ENCODE measurements at regions not wholly inside any gene's neighbourhood (a gene's known extent, or its start where the extent isn't known, plus 50 kb on each side); places are given as distances from the start of the nearest gene placed in this dataset.

GRCh38 chr13:73681015-73681414, 453.2 kb downstream of the KLF12 start:
- H3K9me3 Mint-ChIP-seq, result no peaks in the 10 kb centered on the region

GRCh38 chr13:73677048-73677601, 457.1 kb downstream of the KLF12 start:
- H3K27ac Mint-ChIP-seq, result no peak overlapping the region
- DNase-seq (ENCODE audit: low spot score in 2 of 2) (no peak), ATAC-seq (no peak)
- H3K36me3 Mint-ChIP-seq, result peaks cover 0 to 2% of the 10 kb centered on the region in 2 donors
- no peaks in the 10 kb centered on the region for H3K9me3 Mint-ChIP-seq

More at GRCh38 chr13:73681015-73681414, 453.2 kb downstream of the KLF12 start:
- ATAC-seq (no peak), DNase-seq (ENCODE audit: low spot score in 2 of 2) (no peak)
- H3K36me3 Mint-ChIP-seq, result peaks cover 0 to 6% of the 10 kb centered on the region in 2 donors
- H3K27ac Mint-ChIP-seq, result no peak overlapping the region

GRCh38 chr13:73676550-73677047, 457.6 kb downstream of the KLF12 start:
- no peaks in the 10 kb centered on the region for H3K9me3 Mint-ChIP-seq
- no peaks in the 10 kb centered on the region for H3K36me3 Mint-ChIP-seq
- H3K27ac Mint-ChIP-seq, result peak overlapping the region in 1 of 2 donors; percentile 78
- ATAC-seq, result no peak
- no peak for DNase-seq (ENCODE audit: low spot score in 2 of 2)

- no peak for DNase-seq (ENCODE audit: low spot score in 2 of 2)
- H3K9me3 Mint-ChIP-seq, result peaks cover 3 to 4% of the 10 kb centered on the region in 2 donors
- no peak overlapping the region for H3K27ac Mint-ChIP-seq
- ATAC-seq, result no peak
- no peaks in the 10 kb centered on the region for H3K36me3 Mint-ChIP-seq
These were observed 458.4 kb downstream of the KLF12 start for GRCh38 chr13:73675821-73676220.

GRCh38 chr13:73674570-73674969, 459.6 kb downstream of the KLF12 start:
- H3K9me3 Mint-ChIP-seq, result peaks cover 3 to 4% of the 10 kb centered on the region in 2 donors
- DNase-seq (ENCODE audit: low spot score in 2 of 2) (no peak), ATAC-seq (no peak)
- H3K27ac Mint-ChIP-seq, result no peak overlapping the region
- H3K36me3 Mint-ChIP-seq, result no peaks in the 10 kb centered on the region

GRCh38 chr13:73673931-73674330, 460.3 kb downstream of the KLF12 start:
- peaks cover 3 to 8% of the 10 kb centered on the region in 2 donors for H3K9me3 Mint-ChIP-seq
- DNase-seq (ENCODE audit: low spot score in 2 of 2) (no peak), ATAC-seq (no peak)
- no peaks in the 10 kb centered on the region for H3K36me3 Mint-ChIP-seq
- H3K27ac Mint-ChIP-seq, result no peak overlapping the region

GRCh38 chr13:73672492-73672891, 461.7 kb downstream of the KLF12 start:
- Mint-ChIP-seq H3K27ac (no peak overlapping the region), H3K9me3 (peaks cover 3 to 9% of the 10 kb centered on the region in 2 donors), H3K36me3 (no peaks in the 10 kb centered on the region)
- no peak for DNase-seq (ENCODE audit: low spot score in 2 of 2)
- no peak for ATAC-seq

GRCh38 chr13:73671732-73672131, 462.5 kb downstream of the KLF12 start:
- no peak for ATAC-seq
- no peak overlapping the region for H3K27ac Mint-ChIP-seq
- no peaks in the 10 kb centered on the region for H3K36me3 Mint-ChIP-seq
- H3K9me3 Mint-ChIP-seq, result peaks cover 3 to 9% of the 10 kb centered on the region in 2 donors
- no peak for DNase-seq (ENCODE audit: low spot score in 2 of 2)

GRCh38 chr13:73671011-73671410, 463.2 kb downstream of the KLF12 start:
- H3K27ac Mint-ChIP-seq, result no peak overlapping the region
- peaks cover 3 to 9% of the 10 kb centered on the region in 2 donors for H3K9me3 Mint-ChIP-seq
- H3K36me3 Mint-ChIP-seq, result no peaks in the 10 kb centered on the region
- DNase-seq (ENCODE audit: low spot score in 2 of 2) (no peak), ATAC-seq (no peak)

- no peak for DNase-seq (ENCODE audit: low spot score in 2 of 2)
- no peak overlapping the region for H3K27ac Mint-ChIP-seq
- no peaks in the 10 kb centered on the region for H3K36me3 Mint-ChIP-seq
- peaks cover 3 to 9% of the 10 kb centered on the region in 2 donors for H3K9me3 Mint-ChIP-seq
- no peak for ATAC-seq
These were observed 466.4 kb downstream of the KLF12 start for GRCh38 chr13:73667756-73668155.

- Mint-ChIP-seq H3K9me3 (peaks cover 4 to 12% of the 10 kb centered on the region in 2 donors), H3K36me3 (no peaks in the 10 kb centered on the region), H3K27ac (no peak overlapping the region)
- no peak for ATAC-seq
- no peak for DNase-seq (ENCODE audit: low spot score in 2 of 2)
These were observed 468.9 kb downstream of the KLF12 start for GRCh38 chr13:73665261-73665660.

GRCh38 chr13:73664851-73665250, 469.4 kb downstream of the KLF12 start:
- no peaks in the 10 kb centered on the region for H3K36me3 Mint-ChIP-seq
- ATAC-seq, result no peak
- no peak for DNase-seq (ENCODE audit: low spot score in 2 of 2)

GRCh38 chr13:73662833-73663232, 471.4 kb downstream of the KLF12 start:
- Mint-ChIP-seq H3K36me3 (no peaks in the 10 kb centered on the region), H3K9me3 (peaks cover 4 to 7% of the 10 kb centered on the region in 2 donors), H3K27ac (peak overlapping the region in 1 of 2 donors; percentile 56)
- no peak for ATAC-seq
- no peak for DNase-seq (ENCODE audit: low spot score in 2 of 2)

More at GRCh38 chr13:73664851-73665250, 469.4 kb downstream of the KLF12 start:
- H3K27ac Mint-ChIP-seq, result no peak overlapping the region
- H3K9me3 Mint-ChIP-seq, result peaks cover 4 to 12% of the 10 kb centered on the region in 2 donors

GRCh38 chr13:73661687-73662425, 472.3 kb downstream of the KLF12 start:
- DNase-seq (ENCODE audit: low spot score in 2 of 2), result no peak
- Mint-ChIP-seq H3K27ac (peak overlapping the region in 1 of 2 donors; percentile 80), H3K36me3 (no peaks in the 10 kb centered on the region), H3K9me3 (peaks cover 4 to 7% of the 10 kb centered on the region in 2 donors)
- no peak for ATAC-seq

GRCh38 chr13:73661066-73661465, 473.1 kb downstream of the KLF12 start:
- H3K27ac Mint-ChIP-seq, result no peak overlapping the region
- no peaks in the 10 kb centered on the region for H3K36me3 Mint-ChIP-seq
- peaks cover 4 to 7% of the 10 kb centered on the region in 2 donors for H3K9me3 Mint-ChIP-seq
- ATAC-seq (no peak), DNase-seq (ENCODE audit: low spot score in 2 of 2) (no peak)

- peaks cover 4 to 7% of the 10 kb centered on the region in 2 donors for H3K9me3 Mint-ChIP-seq
- H3K36me3 Mint-ChIP-seq, result no peaks in the 10 kb centered on the region
- ATAC-seq, result no peak
- DNase-seq (ENCODE audit: low spot score in 2 of 2), result no peak
- no peak overlapping the region for H3K27ac Mint-ChIP-seq
These were observed 475.6 kb downstream of the KLF12 start for GRCh38 chr13:73658639-73659038.

- no peak for ATAC-seq
- H3K9me3 Mint-ChIP-seq, result peaks cover 4 to 7% of the 10 kb centered on the region in 2 donors
- H3K27ac Mint-ChIP-seq, result no peak overlapping the region
- no peaks in the 10 kb centered on the region for H3K36me3 Mint-ChIP-seq
- no peak for DNase-seq (ENCODE audit: low spot score in 2 of 2)
These were observed 476.2 kb downstream of the KLF12 start for GRCh38 chr13:73657821-73658540.

Measured in activated naive CD4-positive, alpha-beta T cell treated with anti-CD3 and anti-CD28 coated beads, Interleukin-2, amount 50 U/mL, for 72 hours (primary cell).